Mesenchymal stem cell (in vitro differentiated cells and primary cell): ENCODE measurements at regions not wholly inside any gene's neighbourhood (a gene's known extent, or its start where the extent isn't known, plus 50 kb on each side); places are given as distances from the start of the nearest gene placed in this dataset.
A peak's percentile ranks its signal among the peaks of the same experiment; 100 is the strongest.

ENCODE experiments used
- DNase-seq: peaks from one replicate; pipeline ENCODE4 v3.0.0-alpha.2; 2013
- H2AFZ ChIP-seq: one replicate; pipeline ENCODE4 v1.6.1; 2013; ENCODE audit warnings: low read depth, mild to moderate bottlenecking, control low read depth, inconsistent platforms, low read length, moderate library complexity
- H2AK5ac ChIP-seq: 2 replicates; pipeline ENCODE4 v1.6.1; 2013; ENCODE audit warnings: low read length, moderate library complexity, mild to moderate bottlenecking, inconsistent platforms; ENCODE audit not compliant: severe bottlenecking
- H2BK120ac ChIP-seq: one replicate; pipeline ENCODE4 v1.6.1; 2013; ENCODE audit warnings: low read depth, mild to moderate bottlenecking, inconsistent platforms, low read length, moderate library complexity
- H2BK12ac ChIP-seq, 2 experiments: one replicate each; pipeline ENCODE4 v1.6.1; 2013; ENCODE audit warnings: inconsistent platforms in 2 of 2, low read length in 2 of 2, mild to moderate bottlenecking in 2 of 2, moderate library complexity in 2 of 2, control low read depth in 1 of 2
- H2BK15ac ChIP-seq: one replicate; pipeline ENCODE4 v1.6.1; 2013; ENCODE audit warnings: mild to moderate bottlenecking, low read depth, inconsistent platforms; ENCODE audit not compliant: poor library complexity, severe bottlenecking
- H2BK5ac ChIP-seq: 2 replicates; pipeline ENCODE4 v1.6.1; 2013; ENCODE audit warnings: low read depth, mild to moderate bottlenecking, low read length, control low read depth, inconsistent platforms; ENCODE audit not compliant: poor library complexity, severe bottlenecking
- H3K14ac ChIP-seq, 2 experiments: one replicate each; pipeline ENCODE4 v1.6.1; 2013; ENCODE audit warnings: inconsistent platforms in 2 of 2, low read length in 2 of 2, control low read depth in 1 of 2, mild to moderate bottlenecking in 1 of 2, moderate library complexity in 1 of 2
- H3K18ac ChIP-seq, 2 experiments: one replicate each; pipeline ENCODE4 v1.6.1; 2013; ENCODE audit warnings: inconsistent platforms in 2 of 2, low read length in 2 of 2, control low read depth in 1 of 2, low read depth in 1 of 2, mild to moderate bottlenecking in 1 of 2
- H3K23ac ChIP-seq, 2 experiments: one replicate each; pipeline ENCODE4 v1.6.1; 2013; ENCODE audit warnings: inconsistent platforms in 2 of 2, low read length in 2 of 2, mild to moderate bottlenecking in 2 of 2, moderate library complexity in 2 of 2, control low read depth in 1 of 2
- H3K27ac ChIP-seq: 2 replicates; pipeline ENCODE4 v1.5.1; 2013; ENCODE audit warnings: mild to moderate bottlenecking, moderate library complexity, low read length, control low read depth, inconsistent platforms; ENCODE audit not compliant: poor library complexity, severe bottlenecking
- H3K27me3 ChIP-seq, 2 experiments: 2 replicates each; pipeline versions ENCODE4 v1.6.1 to v1.7.0; 2013; ENCODE audit warnings: low read length in 2 of 2, mild to moderate bottlenecking in 2 of 2, moderate library complexity in 2 of 2, control low read depth in 1 of 2, inconsistent platforms in 1 of 2; ENCODE audit not compliant: control insufficient read depth in 1 of 2, insufficient read depth in 1 of 2
- H3K36me3 ChIP-seq, 2 experiments: 2 replicates each; pipeline versions ENCODE4 v1.6.1 to v1.7.0; 2013; ENCODE audit warnings: low read length in 2 of 2, control low read depth in 1 of 2, inconsistent platforms in 1 of 2, low read depth in 1 of 2, mild to moderate bottlenecking in 1 of 2; ENCODE audit not compliant: insufficient read depth in 2 of 2, control insufficient read depth in 1 of 2
- H3K4ac ChIP-seq, 2 experiments: one replicate each; pipeline ENCODE4 v1.6.1; 2013; ENCODE audit warnings: inconsistent platforms in 2 of 2, low read length in 2 of 2, mild to moderate bottlenecking in 2 of 2, moderate library complexity in 2 of 2, control low read depth in 1 of 2, low read depth in 1 of 2
- H3K4me1 ChIP-seq: 2 replicates; pipeline ENCODE4 v1.6.1; 2013; ENCODE audit warnings: low read depth, low read length, control low read depth; ENCODE audit not compliant: control insufficient read depth, insufficient read depth
- H3K4me2 ChIP-seq: 2 replicates; pipeline ENCODE4 v1.6.1; 2013; ENCODE audit warnings: low read length, mild to moderate bottlenecking, inconsistent platforms; ENCODE audit not compliant: poor library complexity, severe bottlenecking
- H3K4me3 ChIP-seq, 2 experiments: 2 replicates each; pipeline versions ENCODE4 v1.5.1 to v1.7.0; 2013; ENCODE audit warnings: low read length in 2 of 2, mild to moderate bottlenecking in 2 of 2, control low read depth in 1 of 2, low read depth in 1 of 2; ENCODE audit not compliant: insufficient read depth in 1 of 2
- H3K79me1 ChIP-seq: replicated peaks from 2 replicates; pipeline ENCODE4 v1.6.1; 2013; ENCODE audit warnings: mild to moderate bottlenecking, control low read depth, low read length, inconsistent platforms; ENCODE audit not compliant: poor library complexity, severe bottlenecking
- H3K9ac ChIP-seq: 2 replicates; pipeline ENCODE4 v1.7.0; 2013; ENCODE audit warnings: mild to moderate bottlenecking, low read length, moderate library complexity
- H3K9me3 ChIP-seq: 2 replicates; pipeline ENCODE4 v1.7.0; 2013; ENCODE audit warnings: mild to moderate bottlenecking, low read length; ENCODE audit not compliant: control insufficient read depth
- H4K8ac ChIP-seq: one replicate; pipeline ENCODE4 v1.6.1; 2013; ENCODE audit warnings: inconsistent platforms, mild to moderate bottlenecking, low read length, moderate library complexity
- H4K91ac ChIP-seq: one replicate; pipeline ENCODE4 v1.6.1; 2013; ENCODE audit warnings: mild to moderate bottlenecking, low read length, inconsistent platforms
- WGBS: methylation state at CpG from one replicate; pipeline ENCODE4 v1.1.7; 2013; ENCODE audit warnings: mixed read lengths; 5-methylcytosine and 5-hydroxymethylcytosine counted together

- H3K4me1 ChIP-seq: peaks cover 12% of the 10 kb centered on the region
- H3K27me3 ChIP-seq: peaks cover 45 to 53% of the 10 kb centered on the region in 2 experiments
- no peak overlapping the region for H2AFZ ChIP-seq
- H3K79me1 ChIP-seq: no peaks in the 10 kb centered on the region
- H2BK120ac ChIP-seq: no peak overlapping the region
- no peak overlapping the region for H3K9ac ChIP-seq
- no peak overlapping the region for H2BK15ac ChIP-seq
- no peak overlapping the region for H3K4me2 ChIP-seq
- H2AK5ac ChIP-seq: no peak overlapping the region
- H3K4ac ChIP-seq: no peak overlapping the region
- no peak overlapping the region for H3K23ac ChIP-seq
- H3K4me3 ChIP-seq: no peak overlapping the region
- no peak overlapping the region for H3K27ac ChIP-seq
- WGBS: 71% methylated on average over 26 of the region's 27 CpGs
- H3K36me3 ChIP-seq: no peaks in the 10 kb centered on the region
- H3K14ac ChIP-seq: no peak overlapping the region
- no peak overlapping the region for H2BK12ac ChIP-seq
- H4K8ac ChIP-seq: no peak overlapping the region
- no peaks in the 10 kb centered on the region for H3K9me3 ChIP-seq
- no peak overlapping the region for H2BK5ac ChIP-seq
- no peak overlapping the region for H4K91ac ChIP-seq
- H3K18ac ChIP-seq: no peak overlapping the region
- DNase-seq: no peak
Observed at GRCh38 chr15:70250208-70251201, 152.8 kb upstream of the TLE3 start.

- Histone ChIP-seq H3K4me2 (no peak overlapping the region), H2BK12ac (no peak overlapping the region), H3K27ac (no peak overlapping the region), H3K23ac (no peak overlapping the region), H2AFZ (no peak overlapping the region), H2BK5ac (no peak overlapping the region), H2BK15ac (no peak overlapping the region), H3K14ac (no peak overlapping the region), H3K4ac (no peak overlapping the region), H3K4me3 (no peak overlapping the region), H3K27me3 (peaks cover 40 to 48% of the 10 kb centered on the region in 2 experiments), H3K4me1 (peaks cover 12% of the 10 kb centered on the region), H2BK120ac (no peak overlapping the region), H3K9me3 (no peaks in the 10 kb centered on the region), H3K18ac (no peak overlapping the region), H4K91ac (no peak overlapping the region), H3K9ac (no peak overlapping the region), H4K8ac (no peak overlapping the region), H2AK5ac (no peak overlapping the region), H3K79me1 (no peaks in the 10 kb centered on the region), H3K36me3 (no peaks in the 10 kb centered on the region)
- 92% methylated on average over 4 of the region's 6 CpGs for WGBS
- no peak for DNase-seq
Observed at GRCh38 chr15:70249616-70250015, 151.9 kb upstream of the TLE3 start.

- no peak overlapping the region for H4K91ac ChIP-seq
- H2BK12ac ChIP-seq: no peak overlapping the region
Observed at GRCh38 chr15:70248116-70249025, 150.7 kb upstream of the TLE3 start.

GRCh38 chr15:70247281-70247680 is 149.6 kb upstream of the TLE3 start:
- Histone ChIP-seq H3K9me3 (no peaks in the 10 kb centered on the region), H3K36me3 (no peaks in the 10 kb centered on the region), H3K14ac (no peak overlapping the region), H3K27ac (no peak overlapping the region), H3K4me2 (no peak overlapping the region), H4K91ac (no peak overlapping the region), H3K18ac (no peak overlapping the region), H3K4me3 (no peak overlapping the region), H2BK5ac (no peak overlapping the region), H2BK15ac (no peak overlapping the region), H4K8ac (no peak overlapping the region), H3K4ac (no peak overlapping the region), H2BK120ac (no peak overlapping the region), H3K4me1 (peaks cover 12% of the 10 kb centered on the region), H2AK5ac (no peak overlapping the region), H3K23ac (no peak overlapping the region), H3K9ac (no peak overlapping the region), H3K79me1 (no peaks in the 10 kb centered on the region), H2AFZ (no peak overlapping the region), H2BK12ac (no peak overlapping the region), H3K27me3 (peaks cover 33 to 41% of the 10 kb centered on the region in 2 experiments)
- DNase-seq: no peak
- WGBS: 87% methylated on average over 5 of the region's 6 CpGs

More at GRCh38 chr15:70248116-70249025, 150.7 kb upstream of the TLE3 start:
- Histone ChIP-seq H3K14ac (no peak overlapping the region), H3K4me3 (no peak overlapping the region), H3K23ac (no peak overlapping the region), H3K4ac (no peak overlapping the region), H2BK5ac (no peak overlapping the region), H2BK120ac (no peak overlapping the region), H3K9ac (no peak overlapping the region), H3K27ac (no peak overlapping the region), H3K4me1 (peaks cover 12% of the 10 kb centered on the region), H3K27me3 (peaks cover 35 to 45% of the 10 kb centered on the region in 2 experiments), H3K4me2 (no peak overlapping the region), H3K18ac (peak overlapping the region in 1 of 2 experiments; percentile 33), H2AFZ (no peak overlapping the region), H3K9me3 (no peaks in the 10 kb centered on the region), H3K79me1 (no peaks in the 10 kb centered on the region), H4K8ac (no peak overlapping the region), H3K36me3 (no peaks in the 10 kb centered on the region), H2AK5ac (no peak overlapping the region), H2BK15ac (no peak overlapping the region)
- whole genome bisulfite sequencing: 80% methylated on average over 10 of the region's 12 CpGs
- no peak for DNase-seq
